CD4-positive, alpha-beta T cell treated with Interleukin-21 for 1 hour (primary cell): ENCODE measurements at regions not wholly inside any gene's neighbourhood (a gene's known extent, or its start where the extent isn't known, plus 50 kb on each side); places are given as distances from the start of the nearest gene placed in this dataset.
"Not testable (repeated sequence)": the region's sequence is repeated elsewhere in the genome, so short reads cannot be mapped to it uniquely, and the experiment has no call there.

Source experiments
- DNase-seq: peaks from one replicate; pipeline ENCODE4 v3.0.0-alpha.2; 2020

GRCh38 chr4:24363751-24364150 lies 220.6 kb downstream of the DHX15 start:
- DNase-seq: no peak

GRCh38 chr4:24352112-24352511 lies 232.2 kb downstream of the DHX15 start:
- DNase-seq: no peak

- not testable (repeated sequence) for DNase-seq
Measured at GRCh38 chr4:24349168-24349996, 235.0 kb downstream of the DHX15 start.

GRCh38 chr4:24339260-24339659 lies 245.1 kb downstream of the DHX15 start:
- no peak for DNase-seq

- DNase-seq: no peak
Measured at GRCh38 chr4:24337451-24338190, 246.7 kb downstream of the DHX15 start.

GRCh38 chr4:24335616-24336015 lies 248.7 kb downstream of the DHX15 start:
- no peak for DNase-seq

GRCh38 chr4:24334906-24335305 lies 249.4 kb downstream of the DHX15 start:
- no peak for DNase-seq

- DNase-seq: no peak
Measured at GRCh38 chr4:24330573-24330972, 253.8 kb downstream of the DHX15 start.

GRCh38 chr4:24330172-24330571 lies 254.2 kb downstream of the DHX15 start:
- DNase-seq: no peak

- no peak for DNase-seq
Measured at GRCh38 chr4:24328711-24329110, 255.6 kb downstream of the DHX15 start.

- no peak for DNase-seq
Measured at GRCh38 chr4:24328310-24328709, 256.0 kb downstream of the DHX15 start.

- DNase-seq: no peak
Measured at GRCh38 chr4:24322995-24323394, 261.4 kb downstream of the DHX15 start.

- no peak for DNase-seq
Measured at GRCh38 chr4:24322511-24322910, 261.8 kb downstream of the DHX15 start.

GRCh38 chr4:24321616-24322015 lies 262.7 kb downstream of the DHX15 start:
- no peak for DNase-seq

GRCh38 chr4:24321131-24321530 lies 263.2 kb downstream of the DHX15 start:
- no peak for DNase-seq

GRCh38 chr4:24319387-24319786 lies 265.0 kb downstream of the DHX15 start:
- no peak for DNase-seq

GRCh38 chr4:24315056-24315455 lies 269.3 kb downstream of the DHX15 start:
- no peak for DNase-seq

- no peak for DNase-seq
Measured at GRCh38 chr4:24312261-24312913, 272.0 kb downstream of the DHX15 start.

GRCh38 chr4:24303926-24304325 lies 280.4 kb downstream of the DHX15 start:
- no peak for DNase-seq

GRCh38 chr4:24298911-24299310 lies 285.4 kb downstream of the DHX15 start:
- no peak for DNase-seq

GRCh38 chr4:24287096-24287495 lies 297.3 kb downstream of the DHX15 start:
- DNase-seq: no peak

- no peak for DNase-seq
Measured at GRCh38 chr4:24285759-24286158, 298.6 kb downstream of the DHX15 start.

- DNase-seq: no peak
Measured at GRCh38 chr4:24282446-24282845, 301.9 kb downstream of the DHX15 start.

- DNase-seq: no peak
Measured at GRCh38 chr4:24279911-24280375, 304.4 kb downstream of the DHX15 start.
